ENCODE measurements at regions not wholly inside any gene's neighbourhood (a gene's known extent, or its start where the extent isn't known, plus 50 kb on each side); places are given as distances from the start of the nearest gene placed in this dataset.
"Not testable (repeated sequence)": the region's sequence is repeated elsewhere in the genome, so short reads cannot be mapped to it uniquely, and the experiment has no call there.

DNA sequence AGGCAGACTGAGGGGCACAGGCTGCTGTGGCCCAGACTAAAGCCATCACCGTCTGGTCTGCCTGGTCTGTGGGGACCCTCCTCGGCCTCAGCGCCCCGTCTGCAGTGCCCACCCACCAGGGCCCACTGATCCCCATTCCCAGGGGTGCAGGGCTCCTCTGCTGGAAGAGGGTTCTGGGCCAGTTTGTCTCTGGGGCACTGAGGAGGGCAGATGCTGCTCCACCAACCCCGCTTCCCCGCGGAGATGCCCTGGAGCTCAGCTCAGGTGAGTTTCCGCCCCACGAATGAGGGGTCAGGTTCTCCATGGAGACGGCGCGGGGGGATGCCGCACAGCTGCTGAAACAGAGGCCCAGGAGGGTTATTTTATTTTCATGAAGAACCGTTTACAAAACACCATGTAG, 263.3 kb upstream of the SFSWAP start:
- not testable (repeated sequence) for H3K9me3 Mint-ChIP-seq, H3K27me3 Mint-ChIP-seq, H3K27ac Mint-ChIP-seq, ATAC-seq, H3K4me1 Mint-ChIP-seq, DNase-seq, H3K4me3 Mint-ChIP-seq

DNA sequence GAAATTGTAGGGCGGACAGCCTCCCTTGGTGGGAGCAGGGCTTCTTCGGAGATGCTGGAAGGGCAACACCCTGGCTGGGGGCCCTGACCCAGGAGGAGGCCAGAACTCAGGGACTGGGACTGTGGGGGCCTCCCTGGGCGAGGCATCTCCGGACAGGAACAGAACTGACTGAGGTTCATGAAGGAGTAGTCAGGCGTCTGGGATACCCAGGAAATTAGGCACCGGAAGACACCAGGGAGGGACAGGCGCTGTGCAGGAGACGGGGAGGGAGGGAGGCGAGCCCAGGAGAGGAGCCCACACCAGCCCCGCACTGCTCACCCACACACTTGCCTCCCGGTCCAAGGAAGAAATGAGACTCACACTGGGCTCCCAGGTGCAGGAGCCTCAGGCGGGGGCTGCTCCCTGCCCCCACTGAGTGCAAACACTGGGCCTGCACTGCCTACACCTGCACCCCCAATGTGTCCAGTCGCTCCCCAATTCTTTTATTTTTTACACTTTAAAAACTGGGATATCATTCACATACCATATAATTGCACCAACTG, 262.6 kb upstream of the SFSWAP start:
- no peaks in the 10 kb centered on the region for H3K4me1 Mint-ChIP-seq
- H3K27me3 Mint-ChIP-seq, result no peaks in the 10 kb centered on the region
- peaks cover 7 to 8% of the 10 kb centered on the region in 2 donors for H3K9me3 Mint-ChIP-seq
- DNase-seq, result no peak
- no peak overlapping the region for H3K27ac Mint-ChIP-seq
- no peak overlapping the region for H3K4me3 Mint-ChIP-seq
- ATAC-seq, result no peak

DNA sequence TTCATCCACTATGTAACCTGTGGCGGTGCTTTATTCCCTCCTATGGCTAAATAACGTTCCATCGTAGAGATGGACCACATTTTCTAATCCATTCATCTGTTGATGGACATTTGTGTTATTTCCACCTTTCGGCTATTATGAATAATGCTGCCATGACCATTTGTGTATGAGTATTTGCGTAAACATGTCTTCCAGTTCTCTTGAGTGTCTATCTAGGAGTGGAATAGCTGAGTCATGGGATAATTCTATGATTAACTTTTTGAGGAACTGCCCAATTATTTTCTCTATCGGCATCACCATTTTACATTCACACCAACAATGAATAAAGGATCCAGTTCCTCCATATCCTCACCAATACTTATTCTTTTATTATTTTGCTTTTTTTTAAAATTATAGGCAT, 261.9 kb upstream of the SFSWAP start:
- H3K27me3 Mint-ChIP-seq, result no peaks in the 10 kb centered on the region
- H3K4me1 Mint-ChIP-seq, result no peaks in the 10 kb centered on the region
- no peak for DNase-seq
- no peak overlapping the region for H3K27ac Mint-ChIP-seq
- H3K4me3 Mint-ChIP-seq, result no peak overlapping the region
- no peak for ATAC-seq
- peaks cover 7 to 8% of the 10 kb centered on the region in 2 donors for H3K9me3 Mint-ChIP-seq

DNA sequence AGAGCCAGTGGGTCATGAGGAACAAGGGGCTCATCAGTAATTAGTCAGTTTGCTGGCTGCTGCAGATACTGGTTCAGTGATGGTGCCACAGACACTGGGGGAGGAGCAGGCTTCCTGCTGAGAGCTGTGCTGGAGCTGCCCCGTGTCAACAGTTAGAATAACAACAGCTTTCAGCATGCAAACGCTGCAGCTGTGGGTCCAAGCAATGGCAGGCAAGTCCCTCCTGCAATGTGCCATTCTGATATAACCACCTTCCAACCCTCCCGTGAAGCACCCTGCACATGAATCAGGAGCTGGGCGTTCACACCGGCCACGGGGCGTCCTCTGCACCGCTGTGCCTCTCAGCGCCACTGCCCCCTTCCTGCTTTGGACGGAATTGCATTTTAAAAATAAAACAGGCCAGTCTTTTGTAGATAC, 258.4 kb upstream of the SFSWAP start:
- Mint-ChIP-seq H3K4me3 (no peak overlapping the region), H3K27me3 (peaks cover 21% of the 10 kb centered on the region), H3K9me3 (peaks cover 7 to 8% of the 10 kb centered on the region in 2 donors), H3K4me1 (no peaks in the 10 kb centered on the region), H3K27ac (no peak overlapping the region)
- peak in 1 of 2 donors; percentile 28 for DNase-seq
- peak; percentile 55 for ATAC-seq

DNA sequence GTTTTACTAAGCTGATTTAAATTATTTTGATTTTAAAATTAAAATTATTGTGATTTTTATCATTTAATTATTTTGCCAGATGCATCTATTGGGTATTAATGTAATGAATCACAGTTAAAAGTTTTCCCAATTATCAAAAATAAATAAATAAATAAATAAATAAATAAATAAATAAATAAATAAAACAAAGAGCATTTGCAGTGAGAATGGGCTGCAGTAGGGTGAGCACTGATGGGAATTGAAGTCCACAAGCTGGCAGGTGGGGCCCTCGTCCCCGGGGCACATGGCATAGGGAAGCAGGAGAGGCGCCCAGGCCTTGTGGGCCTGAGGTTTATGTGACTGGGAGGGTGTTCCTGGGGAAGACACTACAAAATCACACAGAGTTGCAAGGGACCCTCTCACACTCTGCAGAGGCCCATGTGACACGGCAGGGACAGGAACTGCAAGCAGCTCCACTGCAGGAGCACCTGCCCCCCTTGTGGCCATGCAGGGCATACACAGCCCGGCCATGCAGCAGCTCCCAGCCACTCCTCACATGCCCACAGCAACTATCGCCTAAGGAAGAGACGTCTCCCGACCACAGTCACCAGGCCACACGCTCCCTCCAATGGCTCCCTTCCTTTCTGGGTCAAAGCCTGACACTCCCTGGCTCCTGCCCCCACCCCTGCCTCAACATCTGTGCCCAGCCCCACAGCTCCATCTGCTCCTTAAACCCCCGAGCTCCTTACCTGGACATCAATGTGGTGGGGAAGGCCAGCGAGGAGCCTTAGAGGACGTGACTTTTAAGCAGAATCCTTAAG, 256.3 kb upstream of the SFSWAP start:
- H3K27ac Mint-ChIP-seq, result no peak overlapping the region
- no peak overlapping the region for H3K4me3 Mint-ChIP-seq
- no peaks in the 10 kb centered on the region for H3K4me1 Mint-ChIP-seq
- peaks cover 0 to 8% of the 10 kb centered on the region in 2 donors for H3K9me3 Mint-ChIP-seq
- peak in 1 of 2 donors; percentile 38 for DNase-seq
- H3K27me3 Mint-ChIP-seq, result peaks cover 27% of the 10 kb centered on the region
- peak; percentile 84 for ATAC-seq

DNA sequence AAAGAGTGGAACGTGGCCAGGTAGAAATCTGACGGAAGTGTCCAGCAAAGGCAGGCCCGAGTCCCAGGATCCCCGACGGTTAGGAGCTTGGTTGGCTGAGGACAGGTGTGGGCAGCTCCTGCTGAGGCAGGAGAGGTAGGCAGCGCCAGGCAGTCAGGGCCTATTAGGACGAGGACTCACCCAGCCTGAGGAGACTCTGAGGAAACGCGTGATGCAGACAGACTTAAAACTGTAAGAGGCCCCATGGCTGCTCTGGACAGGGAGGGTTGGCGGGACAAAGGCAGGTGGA, 255.7 kb upstream of the SFSWAP start:
- peaks cover 27% of the 10 kb centered on the region for H3K27me3 Mint-ChIP-seq
- H3K27ac Mint-ChIP-seq, result peak overlapping the region; percentile 21 to 82
- no peaks in the 10 kb centered on the region for H3K4me1 Mint-ChIP-seq
- H3K9me3 Mint-ChIP-seq, result peaks cover 0 to 8% of the 10 kb centered on the region in 2 donors
- no peak overlapping the region for H3K4me3 Mint-ChIP-seq
- DNase-seq, result no peak
- no peak for ATAC-seq

DNA sequence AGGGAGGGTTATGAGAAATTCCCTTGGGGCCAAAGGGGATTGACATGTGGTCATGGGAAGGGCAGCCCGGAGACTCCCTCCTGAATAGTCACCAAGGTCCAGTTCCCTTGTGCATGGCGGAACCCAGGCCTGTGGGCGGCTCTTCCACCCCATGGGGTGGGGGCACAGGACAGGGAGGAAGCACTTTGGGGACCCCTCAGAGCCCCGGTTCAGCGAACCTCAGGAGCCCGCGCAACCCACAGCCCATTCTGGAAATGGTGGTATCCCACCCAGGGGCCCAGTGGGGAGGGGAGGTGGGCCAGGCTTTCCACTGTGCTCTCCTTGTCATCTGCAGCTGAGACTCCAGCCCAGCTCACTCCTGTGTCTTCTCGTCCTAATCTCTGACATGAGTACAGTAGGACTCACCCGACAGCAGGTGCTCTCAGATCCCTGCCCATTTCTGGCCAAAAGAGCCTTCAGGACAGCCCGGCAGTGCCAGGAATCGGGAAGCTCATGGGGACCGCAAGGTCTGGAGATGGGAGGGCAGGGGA, 255.2 kb upstream of the SFSWAP start:
- H3K27me3 Mint-ChIP-seq, result peaks cover 27% of the 10 kb centered on the region
- H3K4me1 Mint-ChIP-seq, result no peaks in the 10 kb centered on the region
- H3K27ac Mint-ChIP-seq, result no peak overlapping the region
- no peak for DNase-seq
- peaks cover 0 to 8% of the 10 kb centered on the region in 2 donors for H3K9me3 Mint-ChIP-seq
- ATAC-seq, result no peak
- H3K4me3 Mint-ChIP-seq, result no peak overlapping the region

DNA sequence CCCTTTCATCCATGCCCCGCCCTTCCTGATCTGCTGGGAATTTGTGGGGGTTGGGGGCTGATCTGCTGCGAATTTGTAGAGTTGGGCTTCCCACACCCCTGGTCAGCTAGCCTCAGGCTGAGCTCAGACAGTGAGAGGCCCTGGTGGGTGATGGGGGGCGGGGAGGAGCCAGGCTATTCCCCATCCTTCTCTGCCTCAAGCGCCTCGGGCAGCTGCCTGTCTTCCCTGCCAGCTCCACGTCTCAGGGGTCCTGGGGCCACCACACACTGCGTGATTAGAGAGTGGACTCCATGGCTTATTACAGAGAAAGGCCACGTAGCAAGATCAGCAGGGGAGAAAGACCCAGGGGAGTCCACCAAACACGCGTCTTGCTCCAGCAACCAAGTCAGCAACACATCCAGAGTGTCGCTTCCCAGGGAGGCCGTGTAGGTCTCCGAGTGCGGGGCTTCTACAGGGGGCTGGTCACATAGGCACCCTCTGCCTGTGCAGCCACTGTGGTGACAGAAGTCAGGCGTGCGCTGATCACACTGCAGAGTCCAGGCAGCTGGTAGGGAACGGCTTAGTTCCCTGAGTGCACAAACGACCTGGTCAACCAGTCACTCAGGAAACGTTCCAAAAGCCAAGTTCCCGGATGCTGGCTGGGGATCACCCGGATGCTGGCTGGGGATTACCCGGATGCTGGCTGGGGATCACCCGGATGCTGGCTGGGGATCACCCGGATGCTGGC, 254.4 kb upstream of the SFSWAP start:
- Mint-ChIP-seq H3K27ac (no peak overlapping the region), H3K4me3 (no peak overlapping the region), H3K9me3 (peaks cover 0 to 8% of the 10 kb centered on the region in 2 donors), H3K4me1 (no peaks in the 10 kb centered on the region), H3K27me3 (peaks cover 27% of the 10 kb centered on the region)
- DNase-seq, result no peak
- no peak for ATAC-seq

DNA sequence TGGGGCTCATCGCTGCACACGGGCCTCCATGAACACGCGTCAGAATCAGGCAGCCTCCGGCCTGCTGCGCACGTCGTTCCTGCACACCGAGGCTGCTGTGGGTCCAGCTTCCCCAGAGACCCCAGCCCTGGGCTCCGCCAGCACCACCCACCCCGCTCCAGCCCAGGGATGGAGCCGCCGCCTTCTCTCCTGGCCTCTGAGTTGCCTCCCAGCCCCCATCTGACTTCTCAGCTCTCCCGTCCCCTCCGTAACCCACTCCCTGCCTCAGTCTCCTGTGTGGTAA, 253.9 kb upstream of the SFSWAP start:
- no peak overlapping the region for H3K27ac Mint-ChIP-seq
- peaks cover 0 to 3% of the 10 kb centered on the region in 2 donors for H3K9me3 Mint-ChIP-seq
- H3K27me3 Mint-ChIP-seq, result peaks cover 27% of the 10 kb centered on the region
- no peak overlapping the region for H3K4me3 Mint-ChIP-seq
- no peaks in the 10 kb centered on the region for H3K4me1 Mint-ChIP-seq
- DNase-seq, result no peak
- ATAC-seq, result no peak

DNA sequence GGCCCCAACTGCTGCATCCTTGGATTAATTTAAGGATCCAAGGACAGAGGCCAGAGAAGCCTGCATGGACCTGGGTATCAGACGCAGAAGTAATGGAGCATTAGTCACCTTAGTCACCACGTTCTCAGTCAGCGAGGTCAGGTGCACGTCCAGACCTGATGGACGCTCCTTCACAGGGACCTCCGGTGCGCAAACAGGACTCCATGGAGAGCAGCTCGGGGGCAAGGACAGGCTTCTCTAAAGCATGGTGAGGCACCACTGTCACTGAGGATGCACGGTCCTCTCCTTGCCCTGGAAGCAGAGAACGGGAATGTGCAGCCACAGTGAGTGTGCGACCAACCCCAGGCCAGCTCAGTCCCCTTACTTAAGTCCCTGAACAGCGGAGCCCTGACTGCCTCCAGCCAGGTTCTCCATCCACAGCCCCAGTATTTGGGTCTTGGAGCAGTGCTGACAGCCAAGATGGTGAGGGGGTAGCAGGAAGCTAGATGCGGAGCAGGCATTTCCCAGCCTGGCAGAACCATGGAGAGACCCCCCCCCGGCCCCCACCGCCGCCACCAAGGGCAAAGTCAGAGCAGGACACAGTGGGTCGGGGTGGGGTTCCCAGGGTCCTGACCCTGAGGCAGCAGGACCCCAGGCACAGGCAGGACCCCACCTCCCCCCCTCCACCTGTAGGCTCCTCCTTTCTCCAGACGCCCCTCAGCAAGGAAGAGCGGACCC, 253.4 kb upstream of the SFSWAP start:
- Mint-ChIP-seq H3K4me3 (no peak overlapping the region), H3K4me1 (no peaks in the 10 kb centered on the region), H3K27me3 (peaks cover 27% of the 10 kb centered on the region), H3K27ac (no peak overlapping the region), H3K9me3 (no peaks in the 10 kb centered on the region)
- no peak for DNase-seq
- no peak for ATAC-seq

DNA sequence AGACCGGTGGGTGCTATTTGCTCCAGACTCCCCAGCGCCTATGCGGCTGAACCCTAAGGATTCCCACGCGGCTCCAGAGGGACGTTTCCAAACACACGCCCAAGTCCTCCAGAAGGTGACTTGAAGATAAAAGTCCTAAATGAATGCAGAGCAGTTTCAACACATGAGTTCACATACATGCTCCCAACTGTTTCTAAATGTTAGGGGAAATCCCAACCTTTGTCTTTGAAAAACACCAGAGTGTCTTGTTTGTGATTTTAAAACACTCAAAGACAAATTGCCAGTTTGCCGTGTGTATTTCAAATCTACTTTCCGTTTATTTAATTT, 252.9 kb upstream of the SFSWAP start:
- DNase-seq, result no peak
- H3K4me3 Mint-ChIP-seq, result no peak overlapping the region
- H3K27me3 Mint-ChIP-seq, result peaks cover 27% of the 10 kb centered on the region
- H3K4me1 Mint-ChIP-seq, result no peaks in the 10 kb centered on the region
- no peak for ATAC-seq
- no peaks in the 10 kb centered on the region for H3K9me3 Mint-ChIP-seq
- no peak overlapping the region for H3K27ac Mint-ChIP-seq

DNA sequence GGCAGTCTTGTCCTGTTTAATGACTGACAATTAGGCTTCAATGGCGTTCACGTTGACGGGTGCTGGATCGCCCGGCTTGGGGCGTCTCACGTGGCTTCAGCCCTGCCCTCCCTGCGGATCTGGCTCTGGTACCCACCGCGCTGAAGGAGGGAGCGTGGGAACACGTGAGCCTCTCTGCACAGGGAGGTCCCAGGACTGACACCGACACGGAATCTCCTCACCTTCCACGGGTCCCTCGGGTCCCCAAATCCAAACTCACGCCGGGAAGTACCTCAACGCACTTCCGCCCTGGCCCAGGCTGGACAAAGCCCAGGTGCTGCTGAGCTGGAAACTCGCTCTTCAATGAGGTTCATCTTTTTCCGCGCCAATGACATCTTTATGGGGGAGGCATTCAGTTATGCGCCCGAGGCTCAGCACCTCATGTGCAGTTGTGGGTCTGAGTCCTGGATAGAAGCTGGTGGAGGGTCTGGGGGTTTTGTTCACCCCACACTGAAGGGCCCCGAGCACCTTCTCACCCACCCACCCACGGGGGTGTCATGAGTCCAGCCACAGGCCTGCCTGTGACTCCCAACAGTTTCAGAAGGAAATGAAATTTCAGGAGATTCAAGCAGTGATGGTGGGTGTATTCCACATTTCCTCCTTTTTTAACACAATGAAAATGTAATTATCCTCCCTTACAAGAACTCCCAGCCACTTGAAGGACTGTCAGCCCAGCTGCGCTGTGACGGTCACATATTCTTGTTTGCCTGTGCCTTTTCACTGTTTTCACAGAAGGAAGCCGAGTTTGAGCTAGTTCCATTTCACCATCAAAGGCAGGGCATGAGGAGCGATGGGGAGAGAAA, 251.7 kb upstream of the SFSWAP start:
- H3K27ac Mint-ChIP-seq, result no peak overlapping the region
- H3K9me3 Mint-ChIP-seq, result no peaks in the 10 kb centered on the region
- DNase-seq (no peak), ATAC-seq (no peak)
- H3K4me1 Mint-ChIP-seq, result no peaks in the 10 kb centered on the region
- peaks cover 27% of the 10 kb centered on the region for H3K27me3 Mint-ChIP-seq
- no peak overlapping the region for H3K4me3 Mint-ChIP-seq

DNA sequence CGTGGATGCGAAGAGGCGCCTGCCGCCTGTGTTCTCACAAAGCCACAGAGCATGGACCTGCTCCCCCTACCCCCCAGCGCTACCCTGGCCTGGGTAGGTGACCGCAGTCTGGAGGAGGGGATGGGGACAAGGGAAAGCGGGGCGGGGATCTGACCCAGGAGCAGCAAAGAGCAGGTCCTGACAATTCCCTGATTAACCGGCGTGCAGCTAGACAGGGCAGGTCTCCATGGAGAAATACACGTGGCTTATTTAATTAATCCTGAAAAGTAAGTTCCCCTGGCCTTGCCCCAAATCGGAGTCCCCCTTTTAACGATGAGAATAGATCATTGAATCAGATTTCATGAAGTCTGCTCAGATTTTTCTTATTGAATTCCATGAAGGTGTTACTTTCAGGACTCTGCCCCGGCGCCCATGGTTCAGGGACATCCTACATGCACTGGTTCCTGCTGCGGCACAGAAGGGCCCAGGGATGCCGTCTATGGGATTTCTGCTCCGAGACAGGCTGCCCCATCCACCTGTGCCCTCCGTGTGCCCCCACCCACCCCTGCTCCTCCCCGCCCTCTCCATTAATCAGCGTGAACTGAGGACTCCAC, 251.0 kb upstream of the SFSWAP start:
- H3K9me3 Mint-ChIP-seq, result no peaks in the 10 kb centered on the region
- H3K27ac Mint-ChIP-seq, result no peak overlapping the region
- H3K27me3 Mint-ChIP-seq, result peaks cover 23% of the 10 kb centered on the region
- no peaks in the 10 kb centered on the region for H3K4me1 Mint-ChIP-seq
- H3K4me3 Mint-ChIP-seq, result no peak overlapping the region
- no peak for DNase-seq
- ATAC-seq, result no peak

DNA sequence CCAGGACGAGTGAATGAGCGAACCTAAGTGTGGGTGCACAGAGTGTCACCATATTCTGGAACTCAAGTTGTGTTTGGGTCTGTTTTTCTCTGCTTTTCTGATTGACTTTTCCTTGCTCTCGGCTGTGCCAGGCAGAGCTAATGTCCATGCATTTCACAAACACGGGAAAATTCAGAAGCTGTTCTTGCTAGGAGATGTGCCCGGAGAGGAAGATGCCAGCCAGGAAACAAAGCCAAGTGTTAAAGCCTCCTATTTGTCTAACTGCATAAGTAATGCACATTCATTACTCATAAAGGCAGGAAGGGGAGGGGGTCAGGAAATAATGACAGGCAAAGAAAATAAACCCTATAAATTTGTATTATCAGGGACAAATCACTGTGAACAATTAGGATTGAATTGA, 250.4 kb upstream of the SFSWAP start:
- Mint-ChIP-seq H3K4me1 (no peaks in the 10 kb centered on the region), H3K27ac (no peak overlapping the region), H3K4me3 (no peak overlapping the region), H3K27me3 (peaks cover 19% of the 10 kb centered on the region), H3K9me3 (no peaks in the 10 kb centered on the region)
- DNase-seq, result no peak
- no peak for ATAC-seq

DNA sequence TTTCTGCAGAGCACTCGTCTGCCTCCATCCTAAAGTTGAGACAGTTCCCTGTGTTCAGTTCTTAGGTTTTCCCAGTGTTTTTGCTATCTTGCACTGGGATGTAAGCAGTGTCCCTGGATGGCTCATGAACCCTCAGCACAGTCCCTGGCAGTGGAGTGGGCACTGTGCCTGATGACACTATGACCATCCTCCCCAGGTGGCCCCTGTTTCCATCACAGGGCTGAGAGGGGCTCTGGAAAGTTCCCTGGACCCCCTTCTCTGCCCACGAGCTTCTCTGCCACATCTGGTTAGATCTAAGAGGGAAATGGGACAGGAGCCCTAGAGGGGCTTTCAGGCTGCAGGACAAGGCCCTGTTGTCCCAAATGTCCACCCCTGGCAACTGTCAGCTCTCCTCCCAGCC, 249.8 kb upstream of the SFSWAP start:
- H3K27me3 Mint-ChIP-seq, result peaks cover 19% of the 10 kb centered on the region
- no peak overlapping the region for H3K27ac Mint-ChIP-seq
- no peak overlapping the region for H3K4me3 Mint-ChIP-seq
- ATAC-seq (no peak), DNase-seq (no peak)
- no peaks in the 10 kb centered on the region for H3K4me1 Mint-ChIP-seq
- H3K9me3 Mint-ChIP-seq, result no peaks in the 10 kb centered on the region
